Heart left ventricle (tissue), 13 donors: ENCODE measurements at regions not wholly inside any gene's neighbourhood (a gene's known extent, or its start where the extent isn't known, plus 50 kb on each side); places are given as distances from the start of the nearest gene placed in this dataset.
"Not testable (repeated sequence)": the region's sequence is repeated elsewhere in the genome, so short reads cannot be mapped to it uniquely, and the experiment has no call there.

Source experiments
- POLR2A ChIP-seq, 2 donors: fragments of 450-650 bp; IDR thresholded peaks; one replicate each; pipeline ENCODE4 v1.6.1; 2017; ENCODE audit warnings: antibody characterized with exemption in 2 of 2, mild to moderate bottlenecking in 2 of 2, moderate library complexity in 2 of 2
- TF ChIP-seq, protein P1 (sequence below), 12 donors: fragments of 200-600 bp; sonication (generic) in 4 of 12; IDR thresholded peaks; one replicate each; pipeline versions ENCODE4 v1.5.0 to v1.8.0; 2018 to 2022; ENCODE audit warnings: antibody characterized with exemption in 12 of 12, mild to moderate bottlenecking in 5 of 12
- donor health status: ischemic (EF 13 %, LVEDD 7.1; RV severe dilation, severe dysfunction).
- donor health status: DM: no; HTN: yes; CAD: no.
- donor health status: DM: no; HTN: no; CAD: no.
- donor health status: ischemic (EF 25% LVEDD 6.9; RV normal size, moderate dysfunction).
- donor health status: ischemic (EF 25% LVEDD 5.7; RV mildly dilated, moderate dysfunction).
- donor health status: ischemic (EF 35%, LVEDD 5.7; RV mildly dilated, moderate dysfunction).
- donor health status: nonischemic (EF 11% LVEDD 7.7; RV severe dilation, severe dysfunction).
- donor health status: DM: yes; HTN: yes; CAD: no.
- donor health status: PGD.
- donor health status: ischemic (EF 29% LVEDD 5.4; RV normal size, mild dysfunction).
- donor health status: nonischemic (EF 23%, LVEDD 6.1; RV moderate dilation, normal function).

DNA sequence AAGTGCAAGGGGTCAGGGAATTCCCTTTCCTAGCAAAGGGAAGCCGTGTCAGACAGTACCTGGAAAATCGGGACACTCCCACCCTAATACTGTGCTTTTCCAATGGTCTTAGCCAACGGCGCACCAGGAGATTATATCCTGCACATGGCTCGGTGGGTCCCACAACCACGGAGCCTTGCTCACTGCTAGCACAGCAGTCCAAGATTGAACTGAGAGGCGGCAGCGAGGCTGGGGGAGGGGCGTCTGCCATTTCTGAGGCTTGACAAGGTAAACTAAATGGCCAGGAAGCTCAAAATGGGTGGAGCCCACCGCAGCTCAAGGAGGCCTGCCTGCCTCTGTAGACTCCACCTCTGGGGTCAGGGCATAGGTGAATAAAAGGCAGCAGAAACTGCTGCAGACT lies 76.5 kb upstream of the LINC00632 start:
- TF ChIP-seq, protein P1, sequence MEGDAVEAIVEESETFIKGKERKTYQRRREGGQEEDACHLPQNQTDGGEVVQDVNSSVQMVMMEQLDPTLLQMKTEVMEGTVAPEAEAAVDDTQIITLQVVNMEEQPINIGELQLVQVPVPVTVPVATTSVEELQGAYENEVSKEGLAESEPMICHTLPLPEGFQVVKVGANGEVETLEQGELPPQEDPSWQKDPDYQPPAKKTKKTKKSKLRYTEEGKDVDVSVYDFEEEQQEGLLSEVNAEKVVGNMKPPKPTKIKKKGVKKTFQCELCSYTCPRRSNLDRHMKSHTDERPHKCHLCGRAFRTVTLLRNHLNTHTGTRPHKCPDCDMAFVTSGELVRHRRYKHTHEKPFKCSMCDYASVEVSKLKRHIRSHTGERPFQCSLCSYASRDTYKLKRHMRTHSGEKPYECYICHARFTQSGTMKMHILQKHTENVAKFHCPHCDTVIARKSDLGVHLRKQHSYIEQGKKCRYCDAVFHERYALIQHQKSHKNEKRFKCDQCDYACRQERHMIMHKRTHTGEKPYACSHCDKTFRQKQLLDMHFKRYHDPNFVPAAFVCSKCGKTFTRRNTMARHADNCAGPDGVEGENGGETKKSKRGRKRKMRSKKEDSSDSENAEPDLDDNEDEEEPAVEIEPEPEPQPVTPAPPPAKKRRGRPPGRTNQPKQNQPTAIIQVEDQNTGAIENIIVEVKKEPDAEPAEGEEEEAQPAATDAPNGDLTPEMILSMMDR (IDR thresholded peaks at IDR 0.05): not testable (repeated sequence)
- TF ChIP-seq POLR2A (IDR thresholded peaks at IDR 0.05): not testable (repeated sequence)
